NB4 (cell line): ENCODE measurements at regions not wholly inside any gene's neighbourhood (a gene's known extent, or its start where the extent isn't known, plus 50 kb on each side); places are given as distances from the start of the nearest gene placed in this dataset.

ENCODE experiments used
- POLR2A ChIP-seq: IDR thresholded peaks from 2 replicates; pipeline ENCODE4 v1.6.1; 2011; ENCODE audit warnings: mild to moderate bottlenecking; ENCODE audit not compliant: insufficient read length; ENCODE audit errors: extremely low read depth
- TF ChIP-seq, protein P1 (sequence below): IDR thresholded peaks from one replicate; pipeline ENCODE4 v1.5.1; 2012; ENCODE audit warnings: low read depth, low read length

DNA sequence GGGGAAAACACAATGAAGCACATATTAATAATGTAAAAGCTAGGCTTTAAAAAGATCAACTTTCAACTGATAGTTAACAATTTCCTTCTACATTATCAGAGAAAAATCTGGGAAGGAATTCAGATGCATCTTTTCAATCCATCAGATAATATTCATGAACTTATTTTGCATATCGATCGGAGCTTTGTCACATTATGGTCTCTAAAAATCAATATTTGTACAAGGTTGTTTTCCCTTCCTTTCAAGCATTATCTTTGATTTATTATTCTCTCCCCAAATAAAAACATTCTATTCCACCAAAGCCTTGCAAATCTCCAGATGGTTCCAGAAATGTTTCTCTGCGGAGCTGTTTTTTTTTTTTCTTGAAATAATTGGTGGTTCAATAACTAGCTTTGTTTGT is 101.9 kb downstream of the GPR63 start:
- TF ChIP-seq, protein P1, sequence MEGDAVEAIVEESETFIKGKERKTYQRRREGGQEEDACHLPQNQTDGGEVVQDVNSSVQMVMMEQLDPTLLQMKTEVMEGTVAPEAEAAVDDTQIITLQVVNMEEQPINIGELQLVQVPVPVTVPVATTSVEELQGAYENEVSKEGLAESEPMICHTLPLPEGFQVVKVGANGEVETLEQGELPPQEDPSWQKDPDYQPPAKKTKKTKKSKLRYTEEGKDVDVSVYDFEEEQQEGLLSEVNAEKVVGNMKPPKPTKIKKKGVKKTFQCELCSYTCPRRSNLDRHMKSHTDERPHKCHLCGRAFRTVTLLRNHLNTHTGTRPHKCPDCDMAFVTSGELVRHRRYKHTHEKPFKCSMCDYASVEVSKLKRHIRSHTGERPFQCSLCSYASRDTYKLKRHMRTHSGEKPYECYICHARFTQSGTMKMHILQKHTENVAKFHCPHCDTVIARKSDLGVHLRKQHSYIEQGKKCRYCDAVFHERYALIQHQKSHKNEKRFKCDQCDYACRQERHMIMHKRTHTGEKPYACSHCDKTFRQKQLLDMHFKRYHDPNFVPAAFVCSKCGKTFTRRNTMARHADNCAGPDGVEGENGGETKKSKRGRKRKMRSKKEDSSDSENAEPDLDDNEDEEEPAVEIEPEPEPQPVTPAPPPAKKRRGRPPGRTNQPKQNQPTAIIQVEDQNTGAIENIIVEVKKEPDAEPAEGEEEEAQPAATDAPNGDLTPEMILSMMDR = no peak
- no peak for TF ChIP-seq POLR2A
